ENCODE measurements at regions not wholly inside any gene's neighbourhood (a gene's known extent, or its start where the extent isn't known, plus 50 kb on each side); places are given as distances from the start of the nearest gene placed in this dataset.

GRCh38 chr6:71048320-71049164 is 91.7 kb upstream of the B3GAT2 start:
- TF ChIP-seq CTCF (IDR thresholded peaks at IDR 0.05; ENCODE audit: borderline replicate concordance, extremely low read depth, low read length, poor library complexity, severe bottlenecking) (no peak), EZH2 (IDR thresholded peaks at IDR 0.05; ENCODE audit: borderline replicate concordance, low read depth, low read length, severe bottlenecking) (no peak)

Measured in DND-41 (cell line).